Mesendoderm (in vitro differentiated cells): ENCODE measurements at regions not wholly inside any gene's neighbourhood (a gene's known extent, or its start where the extent isn't known, plus 50 kb on each side); places are given as distances from the start of the nearest gene placed in this dataset.

Experiments used
- DNase-seq: peaks from one replicate; pipeline ENCODE4 v3.0.0; 2013
- H2AK5ac ChIP-seq: 2 replicates; pipeline ENCODE4 v1.6.1; 2013; ENCODE audit warnings: low read length, inconsistent platforms
- H2BK120ac ChIP-seq: 2 replicates; pipeline ENCODE4 v1.6.1; 2013; ENCODE audit warnings: low read depth, mild to moderate bottlenecking, low read length, moderate library complexity, mixed read lengths
- H2BK15ac ChIP-seq: replicated peaks from 2 replicates; pipeline ENCODE4 v1.6.1; 2013; ENCODE audit warnings: low read depth, mild to moderate bottlenecking, moderate library complexity
- H2BK5ac ChIP-seq: 2 replicates; pipeline ENCODE4 v1.6.1; 2013; ENCODE audit warnings: low read length, inconsistent platforms
- H3K18ac ChIP-seq: 2 replicates; pipeline ENCODE4 v1.6.1; 2013; ENCODE audit warnings: mild to moderate bottlenecking, low read length, mixed read lengths
- H3K23ac ChIP-seq: one replicate; pipeline ENCODE4 v1.6.1; 2013; ENCODE audit warnings: low read length
- H3K27ac ChIP-seq: 2 replicates; pipeline ENCODE4 v1.5.1; 2013; ENCODE audit warnings: low read depth, mild to moderate bottlenecking, inconsistent platforms, low read length, moderate library complexity
- H3K27me3 ChIP-seq: 2 replicates; pipeline ENCODE4 v1.6.1; 2013; ENCODE audit warnings: low read length, control low read depth, mild to moderate bottlenecking, inconsistent platforms; ENCODE audit not compliant: insufficient read depth, poor library complexity
- H3K36me3 ChIP-seq: 2 replicates; pipeline ENCODE4 v1.6.1; 2013; ENCODE audit warnings: low read length, inconsistent platforms; ENCODE audit not compliant: control insufficient read depth, insufficient read depth
- H3K4ac ChIP-seq: one replicate; pipeline ENCODE4 v1.6.1; 2013; ENCODE audit warnings: low read depth, mild to moderate bottlenecking, low read length, moderate library complexity
- H3K4me1 ChIP-seq: 2 replicates; pipeline ENCODE4 v1.6.1; 2013; ENCODE audit warnings: low read depth, low read length, inconsistent platforms; ENCODE audit not compliant: control insufficient read depth
- H3K4me2 ChIP-seq: 2 replicates; pipeline ENCODE4 v1.6.1; 2013; ENCODE audit warnings: low read length
- H3K4me3 ChIP-seq: 2 replicates; pipeline ENCODE4 v1.5.1; 2013; ENCODE audit warnings: mild to moderate bottlenecking, low read length
- H3K56ac ChIP-seq: one replicate; pipeline ENCODE4 v1.6.1; 2013; ENCODE audit warnings: low read length
- H3K79me1 ChIP-seq: 2 replicates; pipeline ENCODE4 v1.6.1; 2013; ENCODE audit warnings: low read length, inconsistent platforms
- H3K79me2 ChIP-seq: 2 replicates; pipeline ENCODE4 v1.6.1; 2013; ENCODE audit warnings: mild to moderate bottlenecking, low read length; ENCODE audit not compliant: control insufficient read depth, insufficient read depth
- H3K9ac ChIP-seq: 2 replicates; pipeline ENCODE4 v1.6.1; 2013; ENCODE audit warnings: low read length, inconsistent platforms
- H4K5ac ChIP-seq: one replicate; pipeline ENCODE4 v1.6.1; 2013; ENCODE audit warnings: low read length
- H4K8ac ChIP-seq: one replicate; pipeline ENCODE4 v1.6.1; 2013; ENCODE audit warnings: low read depth, mild to moderate bottlenecking, control low read depth, low read length, moderate library complexity
- WGBS: extraction: QIAGEN DNeasy Blood & Tissue Kit; methylation state at CpG from one replicate; pipeline ENCODE4 v1.1.7; 2013; ENCODE audit warnings: low lambda C conversion rate, missing lambda C conversion rate; ENCODE audit not compliant: insufficient coverage; ENCODE audit errors: extremely low coverage; 5-methylcytosine and 5-hydroxymethylcytosine counted together

- Histone ChIP-seq H3K56ac (no peak overlapping the region), H3K9ac (no peak overlapping the region), H3K23ac (no peak overlapping the region), H3K18ac (no peak overlapping the region), H3K79me2 (no peaks in the 10 kb centered on the region), H2AK5ac (no peak overlapping the region), H3K4me3 (no peak overlapping the region), H3K4me2 (no peak overlapping the region), H3K27me3 (no peaks in the 10 kb centered on the region), H3K4ac (no peak overlapping the region), H2BK5ac (no peak overlapping the region), H3K4me1 (no peaks in the 10 kb centered on the region), H2BK120ac (no peak overlapping the region), H2BK15ac (no peak overlapping the region), H3K36me3 (no peaks in the 10 kb centered on the region), H4K8ac (no peak overlapping the region), H4K5ac (no peak overlapping the region), H3K27ac (no peak overlapping the region), H3K79me1 (no peaks in the 10 kb centered on the region)
- DNase-seq = no peak
- no CpG with 5 or more reads among the region's 10 CpGs for WGBS
Measured at GRCh38 chr7:41133690-41134299, 569.1 kb downstream of the INHBA start.

- no peak overlapping the region for H3K4ac ChIP-seq
- H3K27me3 ChIP-seq = no peaks in the 10 kb centered on the region
- no peak overlapping the region for H3K23ac ChIP-seq
- no peak overlapping the region for H3K9ac ChIP-seq
- no peak for DNase-seq
- no peak overlapping the region for H3K27ac ChIP-seq
- H2BK15ac ChIP-seq = no peak overlapping the region
- no peaks in the 10 kb centered on the region for H3K4me1 ChIP-seq
- no peak overlapping the region for H4K5ac ChIP-seq
- no peak overlapping the region for H3K4me3 ChIP-seq
- no peaks in the 10 kb centered on the region for H3K79me2 ChIP-seq
- no peak overlapping the region for H3K56ac ChIP-seq
- H3K79me1 ChIP-seq = no peaks in the 10 kb centered on the region
- H3K4me2 ChIP-seq = no peak overlapping the region
- H3K18ac ChIP-seq = no peak overlapping the region
- no CpG with 5 or more reads among the region's 6 CpGs for WGBS
- H2BK120ac ChIP-seq = no peak overlapping the region
- H2AK5ac ChIP-seq = no peak overlapping the region
- H2BK5ac ChIP-seq = no peak overlapping the region
- H4K8ac ChIP-seq = no peak overlapping the region
- H3K36me3 ChIP-seq = no peaks in the 10 kb centered on the region
Measured at GRCh38 chr7:41131956-41132355, 570.9 kb downstream of the INHBA start.

- Histone ChIP-seq H2BK120ac (no peak overlapping the region), H3K4ac (no peak overlapping the region), H4K5ac (no peak overlapping the region), H4K8ac (no peak overlapping the region), H3K9ac (no peak overlapping the region), H2BK15ac (no peak overlapping the region), H3K36me3 (no peaks in the 10 kb centered on the region), H3K4me2 (no peak overlapping the region), H3K18ac (no peak overlapping the region), H3K27ac (no peak overlapping the region), H3K79me2 (no peaks in the 10 kb centered on the region), H3K56ac (no peak overlapping the region), H3K79me1 (no peaks in the 10 kb centered on the region), H3K4me1 (no peaks in the 10 kb centered on the region), H2BK5ac (no peak overlapping the region), H3K4me3 (no peak overlapping the region), H2AK5ac (no peak overlapping the region), H3K23ac (no peak overlapping the region), H3K27me3 (no peaks in the 10 kb centered on the region)
- no CpG with 5 or more reads among the region's 10 CpGs for WGBS
- DNase-seq = no peak
Measured at GRCh38 chr7:41130561-41131236, 572.2 kb downstream of the INHBA start.

DNA sequence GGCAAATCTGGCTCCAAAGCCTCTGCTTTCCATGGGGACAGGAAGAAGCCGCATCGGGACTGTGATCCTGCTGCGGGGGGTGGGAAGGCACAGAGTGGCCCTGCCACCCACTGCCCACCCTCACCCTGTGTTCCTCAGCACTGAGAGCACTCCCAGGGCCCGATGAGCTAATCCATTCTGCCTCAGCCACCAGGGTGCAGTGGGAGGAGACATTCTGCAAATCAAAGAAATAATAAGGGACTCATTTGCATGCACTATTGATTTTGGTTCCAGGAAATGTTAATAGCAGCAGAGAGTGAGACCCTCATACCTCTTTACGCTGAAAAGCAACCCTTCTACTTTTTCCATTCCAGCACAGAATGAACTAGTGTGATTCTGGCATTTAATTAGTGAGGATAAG is 572.8 kb downstream of the INHBA start:
- no peak overlapping the region for H3K56ac ChIP-seq
- WGBS = no CpG with 5 or more reads among the region's 5 CpGs
- DNase-seq = no peak
- H3K4me1 ChIP-seq = no peaks in the 10 kb centered on the region
- no peak overlapping the region for H3K23ac ChIP-seq
- H3K27me3 ChIP-seq = no peaks in the 10 kb centered on the region
- no peak overlapping the region for H3K18ac ChIP-seq
- no peak overlapping the region for H2BK120ac ChIP-seq
- H3K36me3 ChIP-seq = no peaks in the 10 kb centered on the region
- H3K4ac ChIP-seq = no peak overlapping the region
- no peak overlapping the region for H3K4me3 ChIP-seq
- no peaks in the 10 kb centered on the region for H3K79me2 ChIP-seq
- no peak overlapping the region for H3K27ac ChIP-seq
- H2AK5ac ChIP-seq = no peak overlapping the region
- H4K8ac ChIP-seq = no peak overlapping the region
- no peak overlapping the region for H4K5ac ChIP-seq
- no peak overlapping the region for H3K9ac ChIP-seq
- no peak overlapping the region for H2BK15ac ChIP-seq
- H3K79me1 ChIP-seq = no peaks in the 10 kb centered on the region
- no peak overlapping the region for H3K4me2 ChIP-seq
- H2BK5ac ChIP-seq = no peak overlapping the region

DNA sequence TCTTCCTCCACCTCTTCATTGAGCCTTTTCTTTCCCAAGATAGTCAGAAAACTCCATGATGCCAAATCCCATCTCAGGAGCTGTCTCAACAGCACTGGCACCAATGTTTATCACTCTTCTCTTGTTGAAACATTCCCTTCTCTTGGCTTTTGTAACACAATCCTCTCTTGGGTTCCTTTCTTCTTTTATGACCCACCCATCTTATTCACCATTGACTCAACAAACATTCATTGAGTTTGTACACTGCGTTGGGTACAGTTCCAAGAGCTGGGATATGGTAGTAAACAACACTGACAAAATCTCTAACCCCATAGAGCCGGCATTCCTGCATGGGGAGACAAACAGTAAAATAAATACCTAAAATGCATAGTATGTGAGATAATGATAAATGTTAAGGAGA is 577.5 kb downstream of the INHBA start:
- Histone ChIP-seq H3K23ac (no peak overlapping the region), H3K36me3 (no peaks in the 10 kb centered on the region), H3K9ac (no peak overlapping the region), H3K79me1 (no peaks in the 10 kb centered on the region), H3K18ac (no peak overlapping the region), H3K4me3 (no peak overlapping the region), H3K4ac (no peak overlapping the region), H3K79me2 (no peaks in the 10 kb centered on the region), H3K27ac (no peak overlapping the region), H3K27me3 (no peaks in the 10 kb centered on the region), H4K5ac (no peak overlapping the region), H3K4me1 (no peaks in the 10 kb centered on the region), H4K8ac (no peak overlapping the region), H2BK5ac (no peak overlapping the region), H2BK15ac (no peak overlapping the region), H3K56ac (no peak overlapping the region), H2BK120ac (no peak overlapping the region), H2AK5ac (no peak overlapping the region), H3K4me2 (no peak overlapping the region)
- WGBS = no CpG with 5 or more reads among the region's 2 CpGs
- no peak for DNase-seq
